Nephron progenitor cell (in vitro differentiated cells): ENCODE measurements at regions not wholly inside any gene's neighbourhood (a gene's known extent, or its start where the extent isn't known, plus 50 kb on each side); places are given as distances from the start of the nearest gene placed in this dataset.

Experiments used
- DNase-seq: peaks from one replicate; pipeline ENCODE4 v3.0.0; 2021
- H3K27ac Mint-ChIP-seq: 2 replicates; pipeline ENCODE4 v1.8.0; 2021; ENCODE audit warnings: mild to moderate bottlenecking, moderate library complexity, mixed read lengths
- H3K27me3 Mint-ChIP-seq: 2 replicates; pipeline ENCODE4 v1.8.0; 2021; ENCODE audit warnings: mild to moderate bottlenecking, low read depth, mixed read lengths; ENCODE audit not compliant: poor library complexity
- H3K36me3 Mint-ChIP-seq: 2 replicates; pipeline ENCODE4 v1.8.0; 2021; ENCODE audit warnings: low read depth, mixed read lengths
- H3K4me1 Mint-ChIP-seq: 2 replicates; pipeline ENCODE4 v1.8.0; 2021; ENCODE audit warnings: mixed read lengths
- H3K4me3 Mint-ChIP-seq: 2 replicates; pipeline ENCODE4 v1.8.0; 2021; ENCODE audit warnings: mild to moderate bottlenecking, moderate library complexity, mixed read lengths
- H3K9me3 Mint-ChIP-seq: 2 replicates; pipeline ENCODE4 v1.8.0; 2021; ENCODE audit warnings: mild to moderate bottlenecking, moderate library complexity, mixed read lengths
- TF ChIP-seq, protein P1 (sequence below): fragments of 200-600 bp; sonication (generic); IDR thresholded peaks from 2 replicates; pipeline ENCODE4 v1.5.0; 2021; ENCODE audit warnings: antibody characterized with exemption

DNA sequence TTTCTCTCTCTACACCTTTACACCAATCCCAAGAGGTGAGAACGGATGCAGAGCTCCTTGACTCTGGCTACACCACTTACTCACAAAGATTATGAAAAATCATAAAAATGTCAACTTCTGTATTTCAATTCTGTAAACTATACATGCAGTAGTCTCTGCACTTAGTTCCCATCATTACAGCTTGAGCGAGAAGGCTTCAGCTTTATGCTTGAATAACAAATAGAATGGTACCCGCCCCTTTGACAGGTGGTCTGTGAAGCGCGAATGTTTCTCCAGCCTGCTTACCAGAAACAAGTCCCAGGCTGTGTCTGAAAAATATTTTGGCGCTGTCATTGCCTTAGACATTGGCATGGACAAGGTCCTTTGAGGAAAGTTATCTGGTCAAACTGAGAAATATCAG is 562.4 kb upstream of the CLINT1 start:
- Mint-ChIP-seq H3K27me3 (peaks cover 10% of the 10 kb centered on the region), H3K4me3 (no peak overlapping the region), H3K4me1 (no peaks in the 10 kb centered on the region), H3K27ac (no peak overlapping the region), H3K36me3 (no peaks in the 10 kb centered on the region), H3K9me3 (peaks cover 23% of the 10 kb centered on the region)
- TF ChIP-seq, protein P1, sequence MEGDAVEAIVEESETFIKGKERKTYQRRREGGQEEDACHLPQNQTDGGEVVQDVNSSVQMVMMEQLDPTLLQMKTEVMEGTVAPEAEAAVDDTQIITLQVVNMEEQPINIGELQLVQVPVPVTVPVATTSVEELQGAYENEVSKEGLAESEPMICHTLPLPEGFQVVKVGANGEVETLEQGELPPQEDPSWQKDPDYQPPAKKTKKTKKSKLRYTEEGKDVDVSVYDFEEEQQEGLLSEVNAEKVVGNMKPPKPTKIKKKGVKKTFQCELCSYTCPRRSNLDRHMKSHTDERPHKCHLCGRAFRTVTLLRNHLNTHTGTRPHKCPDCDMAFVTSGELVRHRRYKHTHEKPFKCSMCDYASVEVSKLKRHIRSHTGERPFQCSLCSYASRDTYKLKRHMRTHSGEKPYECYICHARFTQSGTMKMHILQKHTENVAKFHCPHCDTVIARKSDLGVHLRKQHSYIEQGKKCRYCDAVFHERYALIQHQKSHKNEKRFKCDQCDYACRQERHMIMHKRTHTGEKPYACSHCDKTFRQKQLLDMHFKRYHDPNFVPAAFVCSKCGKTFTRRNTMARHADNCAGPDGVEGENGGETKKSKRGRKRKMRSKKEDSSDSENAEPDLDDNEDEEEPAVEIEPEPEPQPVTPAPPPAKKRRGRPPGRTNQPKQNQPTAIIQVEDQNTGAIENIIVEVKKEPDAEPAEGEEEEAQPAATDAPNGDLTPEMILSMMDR, result no peak
- peak; percentile 3 for DNase-seq

GRCh38 chr5:158419186-158419585 is 560.2 kb upstream of the CLINT1 start:
- TF ChIP-seq, protein P1, result no peak
- Mint-ChIP-seq H3K4me3 (no peak overlapping the region), H3K27ac (no peak overlapping the region), H3K4me1 (no peaks in the 10 kb centered on the region), H3K36me3 (no peaks in the 10 kb centered on the region), H3K27me3 (peaks cover 10% of the 10 kb centered on the region), H3K9me3 (peaks cover 23% of the 10 kb centered on the region)
- no peak for DNase-seq

GRCh38 chr5:158414780-158415179 is 555.8 kb upstream of the CLINT1 start:
- Mint-ChIP-seq H3K9me3 (peaks cover 12% of the 10 kb centered on the region), H3K27ac (no peak overlapping the region), H3K36me3 (no peaks in the 10 kb centered on the region), H3K27me3 (peaks cover 11% of the 10 kb centered on the region), H3K4me1 (no peaks in the 10 kb centered on the region), H3K4me3 (no peak overlapping the region)
- TF ChIP-seq, protein P1, result no peak
- DNase-seq, result no peak

DNA sequence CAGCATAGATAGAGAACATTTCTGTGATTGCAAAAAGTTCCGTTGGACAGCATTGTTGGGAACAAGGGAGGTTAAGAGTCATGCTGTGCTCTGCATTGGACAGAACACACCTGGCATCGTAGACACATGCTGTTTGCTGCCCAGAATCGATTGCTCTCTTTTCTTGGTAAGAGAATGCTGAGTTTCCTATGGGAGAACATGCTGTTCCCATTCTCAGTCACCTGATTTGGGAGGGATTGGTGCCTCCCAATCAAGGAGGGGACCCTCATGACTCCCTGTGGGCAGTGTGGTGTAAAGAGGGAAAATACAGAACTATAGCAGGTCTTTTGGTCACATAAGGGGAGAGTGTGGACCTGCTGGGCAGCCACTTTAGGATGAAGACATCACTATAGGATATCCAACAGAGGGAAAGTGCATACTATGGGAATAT is 555.4 kb upstream of the CLINT1 start:
- peaks cover 11% of the 10 kb centered on the region for H3K27me3 Mint-ChIP-seq
- H3K27ac Mint-ChIP-seq, result no peak overlapping the region
- no peak overlapping the region for H3K4me3 Mint-ChIP-seq
- peaks cover 8% of the 10 kb centered on the region for H3K9me3 Mint-ChIP-seq
- DNase-seq, result no peak
- TF ChIP-seq, protein P1, result no peak
- no peaks in the 10 kb centered on the region for H3K4me1 Mint-ChIP-seq
- no peaks in the 10 kb centered on the region for H3K36me3 Mint-ChIP-seq

DNA sequence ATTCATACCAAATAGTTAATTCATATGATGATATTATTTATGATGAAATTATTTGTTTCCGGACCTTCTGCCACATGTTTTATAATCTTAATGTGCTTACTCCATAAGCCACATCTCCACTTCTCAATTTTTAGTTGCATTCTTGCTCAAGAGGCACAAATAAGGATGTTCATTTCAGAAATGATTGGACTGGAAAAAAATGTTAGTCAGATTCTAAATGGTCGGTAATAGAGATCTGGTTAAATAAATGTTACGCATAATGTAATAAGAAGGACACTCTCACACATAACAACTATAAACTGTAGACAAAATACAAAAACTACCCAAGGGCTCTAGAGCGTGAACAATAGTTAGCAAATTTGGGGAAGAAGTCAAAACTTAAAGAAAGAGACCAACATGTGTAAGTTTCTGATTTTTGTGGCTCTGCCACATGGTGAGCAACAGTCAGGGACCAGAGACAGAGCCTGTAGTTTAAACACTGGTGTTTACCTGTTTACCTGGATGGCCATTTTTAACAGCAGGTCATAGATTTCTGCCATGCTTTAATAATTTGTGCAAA is 554.3 kb upstream of the CLINT1 start:
- Mint-ChIP-seq H3K36me3 (no peaks in the 10 kb centered on the region), H3K27ac (no peak overlapping the region), H3K27me3 (peaks cover 10% of the 10 kb centered on the region), H3K4me1 (no peaks in the 10 kb centered on the region), H3K9me3 (no peaks in the 10 kb centered on the region), H3K4me3 (no peak overlapping the region)
- no peak for DNase-seq
- TF ChIP-seq, protein P1, result no peak

DNA sequence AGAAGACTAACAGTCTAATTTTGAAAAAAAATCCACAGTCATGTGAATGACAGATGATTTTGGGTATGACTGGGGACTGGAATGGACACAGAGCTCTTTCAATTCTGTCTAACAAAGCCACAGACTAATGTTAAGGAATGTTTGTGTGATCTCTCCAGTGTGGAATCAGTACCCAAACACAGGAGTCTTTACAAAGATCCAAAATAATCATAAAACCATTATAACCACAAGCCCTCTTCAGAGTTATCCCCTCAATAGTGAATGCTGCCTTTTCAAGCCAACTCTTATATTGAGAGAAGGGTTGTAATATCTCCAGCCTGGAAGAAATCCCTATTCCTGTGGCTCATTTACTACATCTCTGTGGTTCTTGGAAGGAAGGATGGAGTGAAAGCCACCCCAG is 552.0 kb upstream of the CLINT1 start:
- no peak for DNase-seq
- H3K27ac Mint-ChIP-seq, result no peak overlapping the region
- H3K36me3 Mint-ChIP-seq, result no peaks in the 10 kb centered on the region
- no peak overlapping the region for H3K4me3 Mint-ChIP-seq
- no peaks in the 10 kb centered on the region for H3K4me1 Mint-ChIP-seq
- H3K9me3 Mint-ChIP-seq, result no peaks in the 10 kb centered on the region
- H3K27me3 Mint-ChIP-seq, result peaks cover 8% of the 10 kb centered on the region
- TF ChIP-seq, protein P1, result no peak
